ENCODE measurements at regions not wholly inside any gene's neighbourhood (a gene's known extent, or its start where the extent isn't known, plus 50 kb on each side); places are given as distances from the start of the nearest gene placed in this dataset.
A peak's percentile ranks its signal among the peaks of the same experiment; 100 is the strongest.

DNA sequence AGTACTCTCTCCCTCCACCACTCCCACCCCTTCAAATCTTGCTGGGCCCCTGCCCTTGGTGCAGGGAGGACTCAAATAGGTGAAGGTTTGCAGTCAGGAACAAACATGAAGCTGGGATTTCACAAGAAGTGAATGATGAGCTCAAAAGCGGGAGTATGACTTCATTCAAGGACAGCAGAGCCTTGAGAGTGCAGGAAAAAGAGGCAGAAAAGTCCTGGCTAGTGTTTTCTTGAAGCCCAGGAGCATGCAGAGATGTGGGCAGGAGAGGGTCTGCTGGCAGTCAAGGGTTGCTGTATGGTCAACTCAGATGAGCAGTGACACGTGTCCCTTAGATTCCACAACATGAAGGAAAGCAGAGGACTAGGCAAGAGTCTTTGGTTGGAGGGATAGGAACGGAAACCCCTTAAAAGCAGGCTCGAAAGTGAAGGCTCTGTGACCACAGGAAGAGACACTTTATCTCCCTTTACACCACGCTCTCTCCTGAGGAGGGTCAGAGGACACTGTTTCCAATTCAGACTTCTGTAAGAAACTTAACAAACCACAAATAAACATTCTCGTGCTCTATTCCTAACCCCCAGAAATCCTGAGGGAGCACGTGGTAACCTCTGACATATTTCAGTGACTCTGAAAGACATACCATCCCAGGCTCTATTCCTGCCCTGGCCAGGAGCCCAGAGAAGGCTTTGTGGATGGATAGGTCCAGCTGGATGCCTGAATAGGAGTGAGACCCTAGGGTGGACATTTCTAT is 168.0 kb upstream of the NDN start:
- H3K36me3 Mint-ChIP-seq (ENCODE audit: unreplicated experiment) = no peaks in the 10 kb centered on the region
- TF ChIP-seq, protein P1, sequence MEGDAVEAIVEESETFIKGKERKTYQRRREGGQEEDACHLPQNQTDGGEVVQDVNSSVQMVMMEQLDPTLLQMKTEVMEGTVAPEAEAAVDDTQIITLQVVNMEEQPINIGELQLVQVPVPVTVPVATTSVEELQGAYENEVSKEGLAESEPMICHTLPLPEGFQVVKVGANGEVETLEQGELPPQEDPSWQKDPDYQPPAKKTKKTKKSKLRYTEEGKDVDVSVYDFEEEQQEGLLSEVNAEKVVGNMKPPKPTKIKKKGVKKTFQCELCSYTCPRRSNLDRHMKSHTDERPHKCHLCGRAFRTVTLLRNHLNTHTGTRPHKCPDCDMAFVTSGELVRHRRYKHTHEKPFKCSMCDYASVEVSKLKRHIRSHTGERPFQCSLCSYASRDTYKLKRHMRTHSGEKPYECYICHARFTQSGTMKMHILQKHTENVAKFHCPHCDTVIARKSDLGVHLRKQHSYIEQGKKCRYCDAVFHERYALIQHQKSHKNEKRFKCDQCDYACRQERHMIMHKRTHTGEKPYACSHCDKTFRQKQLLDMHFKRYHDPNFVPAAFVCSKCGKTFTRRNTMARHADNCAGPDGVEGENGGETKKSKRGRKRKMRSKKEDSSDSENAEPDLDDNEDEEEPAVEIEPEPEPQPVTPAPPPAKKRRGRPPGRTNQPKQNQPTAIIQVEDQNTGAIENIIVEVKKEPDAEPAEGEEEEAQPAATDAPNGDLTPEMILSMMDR (IDR thresholded peaks at IDR 0.05) = no peak
- H3K9me3 Mint-ChIP-seq (ENCODE audit: unreplicated experiment) = peaks cover 18% of the 10 kb centered on the region

DNA sequence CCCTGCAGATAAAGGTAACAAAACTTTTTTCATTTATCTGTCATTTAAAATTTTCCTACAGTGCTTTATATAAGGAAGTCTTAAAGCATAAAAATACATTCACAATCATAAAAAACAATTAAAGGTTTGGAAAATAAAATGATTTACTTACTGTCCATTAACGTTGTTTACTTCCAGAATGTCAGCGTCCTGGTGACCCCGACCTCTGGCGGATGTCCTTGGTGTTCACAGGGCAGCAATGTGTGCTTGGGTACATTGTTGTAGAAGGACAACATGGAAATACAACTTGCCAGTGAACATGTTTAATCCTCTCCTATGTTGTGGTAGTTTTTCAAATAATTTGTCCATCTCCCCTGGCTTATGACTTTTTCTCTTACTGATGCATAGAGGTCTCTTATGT is 168.8 kb upstream of the NDN start:
- DNase-seq (ENCODE audit: extremely low spot score, unreplicated experiment) = no peak
- TF ChIP-seq, protein P1 (IDR thresholded peaks at IDR 0.05) = no peak
- Mint-ChIP-seq H3K36me3 (ENCODE audit: unreplicated experiment) (no peaks in the 10 kb centered on the region), H3K9me3 (ENCODE audit: unreplicated experiment) (peaks cover 13% of the 10 kb centered on the region), H3K27me3 (ENCODE audit: unreplicated experiment) (no peaks in the 10 kb centered on the region), H3K4me1 (ENCODE audit: unreplicated experiment) (no peaks in the 10 kb centered on the region), H3K4me3 (ENCODE audit: unreplicated experiment) (no peak overlapping the region), H3K27ac (ENCODE audit: unreplicated experiment) (no peak overlapping the region)

More for the DNA sequence above, 168.0 kb upstream of the NDN start:
- DNase-seq (ENCODE audit: extremely low spot score, unreplicated experiment) = no peak
- Mint-ChIP-seq H3K4me3 (ENCODE audit: unreplicated experiment) (no peak overlapping the region), H3K4me1 (ENCODE audit: unreplicated experiment) (no peaks in the 10 kb centered on the region), H3K27me3 (ENCODE audit: unreplicated experiment) (no peaks in the 10 kb centered on the region), H3K27ac (ENCODE audit: unreplicated experiment) (no peak overlapping the region)

DNA sequence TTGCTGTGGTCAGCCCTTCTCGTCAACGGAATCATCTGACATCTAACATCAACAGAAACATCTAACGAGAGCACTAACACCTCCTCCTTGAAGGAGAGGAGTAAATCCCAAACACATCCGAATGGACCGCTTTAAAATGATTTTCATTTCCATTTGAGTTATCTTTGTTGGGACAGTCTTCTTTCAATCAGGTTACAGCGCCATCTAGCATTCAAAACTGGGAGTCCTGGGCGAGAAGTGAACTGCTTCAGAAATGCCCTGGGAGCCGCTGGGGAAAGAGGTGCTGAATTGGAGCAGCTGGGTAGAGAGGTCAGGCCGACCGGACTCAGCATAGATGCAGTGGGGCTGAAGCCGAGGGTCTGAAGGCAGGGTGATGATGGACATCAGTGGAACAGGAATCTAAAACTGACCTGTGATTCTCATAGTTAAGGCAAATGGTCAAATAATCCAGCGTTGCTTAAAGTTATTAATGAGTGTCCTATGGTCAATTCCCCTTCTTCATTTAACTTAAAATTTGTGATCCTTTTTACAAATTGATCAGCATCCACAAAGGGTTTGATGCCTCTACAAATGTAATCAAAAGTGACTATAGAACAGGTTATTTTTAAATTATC is 170.0 kb upstream of the NDN start:
- no peak for DNase-seq (ENCODE audit: extremely low spot score, unreplicated experiment)
- H3K9me3 Mint-ChIP-seq (ENCODE audit: unreplicated experiment) = peaks cover 7% of the 10 kb centered on the region

DNA sequence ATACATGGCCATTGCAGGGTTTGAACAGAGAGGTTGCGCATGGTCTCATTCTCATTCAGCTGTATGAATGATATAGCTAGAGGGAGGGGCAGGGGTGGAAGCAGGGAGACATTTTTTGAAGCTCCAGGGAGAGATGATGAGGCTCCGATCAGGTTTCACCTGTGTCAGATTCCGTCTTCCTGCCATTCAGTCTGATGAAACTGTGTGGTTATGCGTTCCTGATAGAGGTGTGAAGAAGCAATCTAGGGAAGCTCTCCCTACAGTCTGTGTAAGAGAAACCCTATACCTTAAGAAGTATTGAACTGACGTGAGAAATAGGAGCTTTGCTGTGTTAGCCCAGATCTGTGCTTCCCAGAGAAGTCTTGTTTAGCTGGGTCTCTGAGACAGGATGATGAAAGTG is 171.9 kb upstream of the NDN start:
- Mint-ChIP-seq H3K4me3 (ENCODE audit: unreplicated experiment) (no peak overlapping the region), H3K36me3 (ENCODE audit: unreplicated experiment) (no peaks in the 10 kb centered on the region), H3K9me3 (ENCODE audit: unreplicated experiment) (peaks cover 4% of the 10 kb centered on the region), H3K4me1 (ENCODE audit: unreplicated experiment) (no peaks in the 10 kb centered on the region), H3K27me3 (ENCODE audit: unreplicated experiment) (no peaks in the 10 kb centered on the region), H3K27ac (ENCODE audit: unreplicated experiment) (no peak overlapping the region)
- no peak for DNase-seq (ENCODE audit: extremely low spot score, unreplicated experiment)
- TF ChIP-seq, protein P1 (IDR thresholded peaks at IDR 0.05) = no peak

More for the DNA sequence above, 170.0 kb upstream of the NDN start:
- Mint-ChIP-seq H3K36me3 (ENCODE audit: unreplicated experiment) (no peaks in the 10 kb centered on the region), H3K4me1 (ENCODE audit: unreplicated experiment) (no peaks in the 10 kb centered on the region), H3K27me3 (ENCODE audit: unreplicated experiment) (no peaks in the 10 kb centered on the region), H3K4me3 (ENCODE audit: unreplicated experiment) (no peak overlapping the region), H3K27ac (ENCODE audit: unreplicated experiment) (no peak overlapping the region)
- TF ChIP-seq, protein P1 (IDR thresholded peaks at IDR 0.05) = peak; percentile 30
